HEK293 (cell line): ENCODE measurements at regions not wholly inside any gene's neighbourhood (a gene's known extent, or its start where the extent isn't known, plus 50 kb on each side); places are given as distances from the start of the nearest gene placed in this dataset.

Experiments
- CTCF ChIA-PET: fragments of 350-600 bp; formaldehyde crosslinking; extraction: SDS; loops from one replicate; lab custom pipeline; 2021; ENCODE audit warnings: antibody characterized with exemption; lab: Yijun Ruan, JAX
- POLR2A ChIA-PET: fragments of 300-600 bp; formaldehyde crosslinking; extraction: SDS; loops from one replicate; lab custom pipeline; 2020; ENCODE audit warnings: antibody characterized with exemption, inconsistent platforms; lab: Yijun Ruan, JAX
- H3K27ac ChIP-seq: fragments of 200-500 bp; sonication (Bioruptor generic); 2 replicates; pipeline ENCODE4 v1.5.1; 2014; ENCODE audit warnings: low read depth, low read length, control low read depth, inconsistent platforms; ENCODE audit errors: extremely low read depth
- H3K36me3 ChIP-seq, 2 experiments: fragments of 200-500 bp in 1 of 2; sonication (Bioruptor generic) in 1 of 2; 1 replicate in 1 of 2; 2 replicates in 1 of 2; pipeline ENCODE4 v1.5.1; 2014 to 2017; ENCODE audit warnings: inconsistent platforms in 2 of 2, low read length in 2 of 2; ENCODE audit not compliant: control insufficient read depth in 2 of 2, insufficient read depth in 1 of 2
- H3K4me1 ChIP-seq: fragments of 200-500 bp; sonication (Bioruptor generic); 2 replicates; pipeline ENCODE4 v1.5.1; 2014; ENCODE audit warnings: mild to moderate bottlenecking, low read length, inconsistent platforms; ENCODE audit not compliant: control insufficient read depth, insufficient read depth
- H3K4me3 ChIP-seq: 2 replicates; pipeline ENCODE4 v1.5.1; 2011; ENCODE audit warnings: low read depth, mild to moderate bottlenecking, control low read depth, low read length, moderate library complexity
- H3K9me3 ChIP-seq: fragments of 200-500 bp; sonication (Bioruptor generic); 2 replicates; pipeline ENCODE4 v1.5.1; 2014; ENCODE audit warnings: low read depth, low read length, inconsistent platforms; ENCODE audit not compliant: control insufficient read depth, insufficient read depth
- ATF2 ChIP-seq: fragments of 450-650 bp; formaldehyde crosslinking; IDR thresholded peaks from 2 replicates; pipeline ENCODE4 v1.5.1; 2016; ENCODE audit warnings: missing biosample characterization, missing genetic modification characterization, low read depth
- KLF16 ChIP-seq: fragments of 450-650 bp; formaldehyde crosslinking; IDR thresholded peaks from 2 replicates; pipeline ENCODE4 v1.5.1; 2017; ENCODE audit warnings: missing biosample characterization, missing genetic modification characterization
- PRDM2 ChIP-seq: fragments of 450-650 bp; formaldehyde crosslinking; IDR thresholded peaks from 2 replicates; pipeline ENCODE4 v1.5.1; 2016; ENCODE audit warnings: missing biosample characterization, missing genetic modification characterization, borderline replicate concordance
- REPIN1 ChIP-seq: fragments of 450-650 bp; formaldehyde crosslinking; IDR thresholded peaks from 2 replicates; pipeline ENCODE4 v1.5.1; 2017; ENCODE audit warnings: missing biosample characterization, missing genetic modification characterization, low read depth
- ZFP37 ChIP-seq: fragments of 450-650 bp; formaldehyde crosslinking; IDR thresholded peaks from 2 replicates; pipeline ENCODE4 v1.5.1; 2016; ENCODE audit warnings: missing biosample characterization, missing genetic modification characterization
- ZNF23 ChIP-seq: fragments of 450-650 bp; formaldehyde crosslinking; IDR thresholded peaks from 2 replicates; pipeline ENCODE4 v1.5.1; 2016; ENCODE audit warnings: missing biosample characterization, missing genetic modification characterization, borderline replicate concordance
- ZNF280D ChIP-seq: fragments of 450-650 bp; formaldehyde crosslinking; IDR thresholded peaks from 2 replicates; pipeline ENCODE4 v1.5.1; 2016; ENCODE audit warnings: missing biosample characterization, missing genetic modification characterization
- ZNF292 ChIP-seq: fragments of 450-650 bp; formaldehyde crosslinking; IDR thresholded peaks from 2 replicates; pipeline ENCODE4 v1.5.1; 2016; ENCODE audit warnings: low read depth, missing biosample characterization, missing genetic modification characterization, borderline replicate concordance
- ZNF335 ChIP-seq: fragments of 450-650 bp; formaldehyde crosslinking; conservative IDR thresholded peaks from 2 replicates; pipeline ENCODE4 v1.5.1; 2016; ENCODE audit warnings: missing biosample characterization, missing genetic modification characterization
- ZNF362 ChIP-seq: fragments of 450-650 bp; formaldehyde crosslinking; IDR thresholded peaks from 2 replicates; pipeline ENCODE4 v1.5.1; 2016; ENCODE audit warnings: missing biosample characterization, missing genetic modification characterization
- ZNF398 ChIP-seq: fragments of 450-650 bp; formaldehyde crosslinking; IDR thresholded peaks from 2 replicates; pipeline ENCODE4 v1.5.1; 2017; ENCODE audit warnings: missing biosample characterization, missing genetic modification characterization
- ZNF629 ChIP-seq: fragments of 450-650 bp; formaldehyde crosslinking; IDR thresholded peaks from 2 replicates; pipeline ENCODE4 v1.5.1; 2017; ENCODE audit warnings: missing biosample characterization, missing genetic modification characterization
- ZNF639 ChIP-seq: fragments of 450-650 bp; formaldehyde crosslinking; IDR thresholded peaks from 2 replicates; pipeline ENCODE4 v1.5.1; 2016; ENCODE audit warnings: missing biosample characterization, missing genetic modification characterization
- ZSCAN23 ChIP-seq: fragments of 450-650 bp; formaldehyde crosslinking; IDR thresholded peaks from 2 replicates; pipeline ENCODE4 v1.5.1; 2016; ENCODE audit warnings: missing biosample characterization, missing genetic modification characterization
- ZSCAN4 ChIP-seq: fragments of 450-650 bp; formaldehyde crosslinking; IDR thresholded peaks from 2 replicates; pipeline ENCODE4 v1.5.1; 2017; ENCODE audit warnings: missing biosample characterization, missing genetic modification characterization

- Histone ChIP-seq H3K9me3 (no peaks in the 10 kb centered on the region), H3K36me3 (no peaks in the 10 kb centered on the region), H3K4me1 (no peaks in the 10 kb centered on the region), H3K4me3 (no peak overlapping the region), H3K27ac (no peak overlapping the region)
- CTCF ChIA-PET, result no interaction called here
- POLR2A ChIA-PET, result no interaction called here
- TF ChIP-seq ZNF398 (no peak), ZFP37 (tag by site-specific recombination) (no peak), ATF2 (tag by site-specific recombination) (no peak), REPIN1 (tag by site-specific recombination) (no peak), ZSCAN4 (tag by site-specific recombination) (no peak), ZNF280D (no peak), ZNF292 (tag by site-specific recombination) (no peak), ZNF335 (tag by site-specific recombination) (no peak), ZNF639 (tag by site-specific recombination) (no peak), KLF16 (no peak)
These were observed 51.0 kb upstream of the SNRPB2 start for GRCh38 chr20:16678779-16679178.

- CTCF ChIA-PET, result interaction anchor here (0.6 kb wide), 1 partner anchor 63 kb away, joined by 3 read pairs; no protein-coding TSS in a partner anchor
- no peak overlapping the region for H3K4me3 ChIP-seq
- H3K27ac ChIP-seq, result no peak overlapping the region
- H3K9me3 ChIP-seq, result no peaks in the 10 kb centered on the region
- no peaks in the 10 kb centered on the region for H3K4me1 ChIP-seq
- H3K36me3 ChIP-seq, result no peaks in the 10 kb centered on the region
- POLR2A ChIA-PET, result no interaction called here
- TF ChIP-seq ZNF639 (tag by site-specific recombination) (no peak), ZNF362 (tag by site-specific recombination) (no peak), PRDM2 (no peak), ZSCAN23 (tag by site-specific recombination) (no peak), ZNF23 (tag by site-specific recombination) (no peak), ZNF629 (tag by site-specific recombination) (no peak)
These were observed 52.9 kb upstream of the SNRPB2 start for GRCh38 chr20:16676891-16677290.
